ENCODE measurements at regions not wholly inside any gene's neighbourhood (a gene's known extent, or its start where the extent isn't known, plus 50 kb on each side); places are given as distances from the start of the nearest gene placed in this dataset.

- TF ChIP-seq, protein P1, sequence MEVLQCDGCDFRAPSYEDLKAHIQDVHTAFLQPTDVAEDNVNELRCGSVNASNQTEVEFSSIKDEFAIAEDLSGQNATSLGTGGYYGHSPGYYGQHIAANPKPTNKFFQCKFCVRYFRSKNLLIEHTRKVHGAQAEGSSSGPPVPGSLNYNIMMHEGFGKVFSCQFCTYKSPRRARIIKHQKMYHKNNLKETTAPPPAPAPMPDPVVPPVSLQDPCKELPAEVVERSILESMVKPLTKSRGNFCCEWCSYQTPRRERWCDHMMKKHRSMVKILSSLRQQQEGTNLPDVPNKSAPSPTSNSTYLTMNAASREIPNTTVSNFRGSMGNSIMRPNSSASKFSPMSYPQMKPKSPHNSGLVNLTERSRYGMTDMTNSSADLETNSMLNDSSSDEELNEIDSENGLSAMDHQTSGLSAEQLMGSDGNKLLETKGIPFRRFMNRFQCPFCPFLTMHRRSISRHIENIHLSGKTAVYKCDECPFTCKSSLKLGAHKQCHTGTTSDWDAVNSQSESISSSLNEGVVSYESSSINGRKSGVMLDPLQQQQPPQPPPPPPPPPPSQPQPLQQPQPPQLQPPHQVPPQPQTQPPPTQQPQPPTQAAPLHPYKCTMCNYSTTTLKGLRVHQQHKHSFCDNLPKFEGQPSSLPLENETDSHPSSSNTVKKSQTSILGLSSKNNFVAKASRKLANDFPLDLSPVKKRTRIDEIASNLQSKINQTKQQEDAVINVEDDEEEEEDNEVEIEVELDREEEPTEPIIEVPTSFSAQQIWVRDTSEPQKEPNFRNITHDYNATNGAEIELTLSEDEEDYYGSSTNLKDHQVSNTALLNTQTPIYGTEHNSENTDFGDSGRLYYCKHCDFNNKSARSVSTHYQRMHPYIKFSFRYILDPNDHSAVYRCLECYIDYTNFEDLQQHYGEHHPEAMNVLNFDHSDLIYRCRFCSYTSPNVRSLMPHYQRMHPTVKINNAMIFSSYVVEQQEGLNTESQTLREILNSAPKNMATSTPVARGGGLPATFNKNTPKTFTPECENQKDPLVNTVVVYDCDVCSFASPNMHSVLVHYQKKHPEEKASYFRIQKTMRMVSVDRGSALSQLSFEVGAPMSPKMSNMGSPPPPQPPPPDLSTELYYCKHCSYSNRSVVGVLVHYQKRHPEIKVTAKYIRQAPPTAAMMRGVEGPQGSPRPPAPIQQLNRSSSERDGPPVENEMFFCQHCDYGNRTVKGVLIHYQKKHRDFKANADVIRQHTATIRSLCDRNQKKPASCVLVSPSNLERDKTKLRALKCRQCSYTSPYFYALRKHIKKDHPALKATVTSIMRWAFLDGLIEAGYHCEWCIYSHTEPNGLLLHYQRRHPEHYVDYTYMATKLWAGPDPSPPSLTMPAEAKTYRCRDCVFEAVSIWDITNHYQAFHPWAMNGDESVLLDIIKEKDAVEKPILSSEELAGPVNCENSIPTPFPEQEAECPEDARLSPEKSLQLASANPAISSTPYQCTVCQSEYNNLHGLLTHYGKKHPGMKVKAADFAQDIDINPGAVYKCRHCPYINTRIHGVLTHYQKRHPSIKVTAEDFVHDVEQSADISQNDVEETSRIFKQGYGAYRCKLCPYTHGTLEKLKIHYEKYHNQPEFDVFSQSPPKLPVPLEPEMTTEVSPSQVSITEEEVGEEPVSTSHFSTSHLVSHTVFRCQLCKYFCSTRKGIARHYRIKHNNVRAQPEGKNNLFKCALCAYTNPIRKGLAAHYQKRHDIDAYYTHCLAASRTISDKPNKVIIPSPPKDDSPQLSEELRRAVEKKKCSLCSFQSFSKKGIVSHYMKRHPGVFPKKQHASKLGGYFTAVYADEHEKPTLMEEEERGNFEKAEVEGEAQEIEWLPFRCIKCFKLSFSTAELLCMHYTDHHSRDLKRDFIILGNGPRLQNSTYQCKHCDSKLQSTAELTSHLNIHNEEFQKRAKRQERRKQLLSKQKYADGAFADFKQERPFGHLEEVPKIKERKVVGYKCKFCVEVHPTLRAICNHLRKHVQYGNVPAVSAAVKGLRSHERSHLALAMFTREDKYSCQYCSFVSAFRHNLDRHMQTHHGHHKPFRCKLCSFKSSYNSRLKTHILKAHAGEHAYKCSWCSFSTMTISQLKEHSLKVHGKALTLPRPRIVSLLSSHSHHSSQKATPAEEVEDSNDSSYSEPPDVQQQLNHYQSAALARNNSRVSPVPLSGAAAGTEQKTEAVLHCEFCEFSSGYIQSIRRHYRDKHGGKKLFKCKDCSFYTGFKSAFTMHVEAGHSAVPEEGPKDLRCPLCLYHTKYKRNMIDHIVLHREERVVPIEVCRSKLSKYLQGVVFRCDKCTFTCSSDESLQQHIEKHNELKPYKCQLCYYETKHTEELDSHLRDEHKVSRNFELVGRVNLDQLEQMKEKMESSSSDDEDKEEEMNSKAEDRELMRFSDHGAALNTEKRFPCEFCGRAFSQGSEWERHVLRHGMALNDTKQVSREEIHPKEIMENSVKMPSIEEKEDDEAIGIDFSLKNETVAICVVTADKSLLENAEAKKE (CRISPR knock-in tag; IDR thresholded peaks at IDR 0.05), result no peak
Measured at GRCh38 chr21:16865632-16866031, 647.2 kb upstream of the CXADR start (continued).

- Mint-ChIP-seq H3K9me3 (no peaks in the 10 kb centered on the region), H3K4me1 (peaks cover 4% of the 10 kb centered on the region; the same call in 2 of the 3 replicates), H3K27me3 (ENCODE audit: insufficient read depth, low read depth, poor library complexity) (no peaks in the 10 kb centered on the region)
Measured at GRCh38 chr21:16866851-16867250, 646.0 kb upstream of the CXADR start.

More at GRCh38 chr21:16866851-16867250, 646.0 kb upstream of the CXADR start:
- Histone ChIP-seq H2AFZ (no peak overlapping the region), H3F3A (replicated peaks; ENCODE audit: low read depth) (no peaks in the 10 kb centered on the region), H3K4me2 (no peak overlapping the region), H3K27ac (ENCODE audit: low read depth) (no peak overlapping the region), H3K27me3 (ENCODE audit: insufficient read depth) (no peaks in the 10 kb centered on the region), H3K9me2 (ENCODE audit: insufficient read depth) (no peaks in the 10 kb centered on the region; the same call in 1 of the 2 replicates), H3K4me1 (ENCODE audit: insufficient read depth) (peaks cover 3% of the 10 kb centered on the region), H3K79me2 (replicated peaks; ENCODE audit: insufficient read depth) (no peaks in the 10 kb centered on the region), H3K36me3 (ENCODE audit: insufficient read depth) (no peaks in the 10 kb centered on the region), H3K4me3 (no peak overlapping the region), H4K20me1 (replicated peaks; ENCODE audit: insufficient read depth) (no peaks in the 10 kb centered on the region)
- Mint-ChIP-seq H3K27ac (no peak overlapping the region), H3K36me3 (ENCODE audit: low read depth) (no peaks in the 10 kb centered on the region), H3K4me3 (no peak overlapping the region)
- ATAC-seq, result no peak
- TF ChIP-seq JUNB (IDR thresholded peaks at IDR 0.05; ENCODE audit: unreplicated experiment) (no peak), REST (IDR thresholded peaks at IDR 0.05; ENCODE audit: unreplicated experiment) (no peak), ZNF114 (CRISPR knock-in tag; IDR thresholded peaks at IDR 0.05) (no peak), ETS1 (IDR thresholded peaks at IDR 0.05) (no peak), CREB1 (CRISPR knock-in tag; IDR thresholded peaks at IDR 0.05; ENCODE audit: low read depth) (no peak), NANOG (IDR thresholded peaks at IDR 0.05; ENCODE audit: borderline replicate concordance) (no peak), ZNF331 (CRISPR knock-in tag; IDR thresholded peaks at IDR 0.05; ENCODE audit: low read depth) (no peak)
- no peak for DNase-seq (ENCODE audit: low spot score)

Data from GM23338 (cell line).